ENCODE measurements at regions not wholly inside any gene's neighbourhood (a gene's known extent, or its start where the extent isn't known, plus 50 kb on each side); places are given as distances from the start of the nearest gene placed in this dataset.
"Not testable (repeated sequence)": the region's sequence is repeated elsewhere in the genome, so short reads cannot be mapped to it uniquely, and the experiment has no call there.

GRCh38 chr3:166005126-166005525 is 167.9 kb upstream of the BCHE start:
- no peak overlapping the region for H3K4me3 ChIP-seq (ENCODE audit: low read depth in 1 of 5, low read length in 5 of 5)
- no peak overlapping the region for H3K27ac ChIP-seq (ENCODE audit: low read depth, low read length)
- H3K4me1 ChIP-seq (ENCODE audit: control insufficient read depth in 5 of 5, insufficient read depth in 5 of 5, low read length in 5 of 5) = no peaks in the 10 kb centered on the region
- no peaks in the 10 kb centered on the region for H3K9me3 ChIP-seq (ENCODE audit: control insufficient read depth in 5 of 5, low read length in 5 of 5)
- no peak overlapping the region for H3K9ac ChIP-seq (ENCODE audit: low read length in 5 of 5)
- H3K27me3 ChIP-seq (ENCODE audit: control insufficient read depth in 5 of 5, insufficient read depth in 4 of 5, low read length in 5 of 5) = no peaks in the 10 kb centered on the region
- H3K36me3 ChIP-seq (ENCODE audit: control insufficient read depth in 5 of 5, insufficient read depth in 5 of 5, low read length in 5 of 5) = no peaks in the 10 kb centered on the region

GRCh38 chr3:165994293-165994692 is 157.1 kb upstream of the BCHE start:
- Histone ChIP-seq H3K27me3 (ENCODE audit: control insufficient read depth in 5 of 5, insufficient read depth in 4 of 5, low read length in 5 of 5) (no peaks in the 10 kb centered on the region), H3K4me3 (ENCODE audit: low read depth in 1 of 5, low read length in 5 of 5) (no peak overlapping the region), H3K4me1 (ENCODE audit: control insufficient read depth in 5 of 5, insufficient read depth in 5 of 5, low read length in 5 of 5) (no peaks in the 10 kb centered on the region), H3K9me3 (ENCODE audit: control insufficient read depth in 5 of 5, low read length in 5 of 5) (no peaks in the 10 kb centered on the region), H3K36me3 (ENCODE audit: control insufficient read depth in 5 of 5, insufficient read depth in 5 of 5, low read length in 5 of 5) (no peaks in the 10 kb centered on the region), H3K9ac (ENCODE audit: low read length in 5 of 5) (no peak overlapping the region), H3K27ac (ENCODE audit: low read depth, low read length) (no peak overlapping the region)

GRCh38 chr3:165984589-165984988 is 147.4 kb upstream of the BCHE start:
- Histone ChIP-seq H3K27me3 (ENCODE audit: control insufficient read depth in 5 of 5, insufficient read depth in 4 of 5, low read length in 5 of 5) (no peaks in the 10 kb centered on the region), H3K9me3 (ENCODE audit: control insufficient read depth in 5 of 5, low read length in 5 of 5) (no peaks in the 10 kb centered on the region), H3K9ac (ENCODE audit: low read length in 5 of 5) (no peak overlapping the region), H3K4me3 (ENCODE audit: low read depth in 1 of 5, low read length in 5 of 5) (no peak overlapping the region), H3K4me1 (ENCODE audit: control insufficient read depth in 5 of 5, insufficient read depth in 5 of 5, low read length in 5 of 5) (peaks cover 0 to 4% (median 0%) of the 10 kb centered on the region in 5 donors), H3K36me3 (ENCODE audit: control insufficient read depth in 5 of 5, insufficient read depth in 5 of 5, low read length in 5 of 5) (no peaks in the 10 kb centered on the region), H3K27ac (ENCODE audit: low read depth, low read length) (no peak overlapping the region)

- H3K27me3 ChIP-seq (ENCODE audit: control insufficient read depth in 5 of 5, insufficient read depth in 4 of 5, low read length in 5 of 5) = no peaks in the 10 kb centered on the region
- H3K9ac ChIP-seq (ENCODE audit: low read length in 5 of 5) = no peak overlapping the region
- no peaks in the 10 kb centered on the region for H3K9me3 ChIP-seq (ENCODE audit: control insufficient read depth in 5 of 5, low read length in 5 of 5)
- peaks cover 0 to 4% (median 0%) of the 10 kb centered on the region in 5 donors for H3K4me1 ChIP-seq (ENCODE audit: control insufficient read depth in 5 of 5, insufficient read depth in 5 of 5, low read length in 5 of 5)
- H3K27ac ChIP-seq (ENCODE audit: low read depth, low read length) = no peak overlapping the region
- no peaks in the 10 kb centered on the region for H3K36me3 ChIP-seq (ENCODE audit: control insufficient read depth in 5 of 5, insufficient read depth in 5 of 5, low read length in 5 of 5)
- no peak overlapping the region for H3K4me3 ChIP-seq (ENCODE audit: low read depth in 1 of 5, low read length in 5 of 5)
Observed at GRCh38 chr3:165983284-165983683, 146.1 kb upstream of the BCHE start.

DNA sequence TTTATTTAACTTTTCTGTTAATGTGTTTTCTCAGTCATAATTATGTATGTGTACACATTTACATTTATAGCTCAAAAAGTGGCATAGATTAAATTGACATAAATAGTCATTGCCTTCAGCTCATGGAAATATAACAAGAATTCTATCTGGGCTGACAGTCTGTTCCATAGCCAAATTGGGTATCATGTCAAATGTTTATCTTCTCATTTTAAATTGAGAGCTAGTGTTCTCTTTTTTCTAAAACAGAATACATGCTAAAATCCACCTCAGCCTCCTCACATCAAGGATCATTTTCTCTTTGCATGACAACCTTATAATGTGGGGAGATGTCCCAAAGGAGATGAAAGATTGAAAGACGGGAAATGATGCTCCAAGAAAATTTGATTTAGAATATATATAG is 144.1 kb upstream of the BCHE start:
- Histone ChIP-seq H3K27me3 (ENCODE audit: control insufficient read depth in 5 of 5, insufficient read depth in 4 of 5, low read length in 5 of 5) (no peaks in the 10 kb centered on the region), H3K4me1 (ENCODE audit: control insufficient read depth in 5 of 5, insufficient read depth in 5 of 5, low read length in 5 of 5) (peaks cover 0 to 4% (median 0%) of the 10 kb centered on the region in 5 donors), H3K36me3 (ENCODE audit: control insufficient read depth in 5 of 5, insufficient read depth in 5 of 5, low read length in 5 of 5) (no peaks in the 10 kb centered on the region), H3K4me3 (ENCODE audit: low read depth in 1 of 5, low read length in 5 of 5) (no peak overlapping the region), H3K27ac (ENCODE audit: low read depth, low read length) (no peak overlapping the region), H3K9me3 (ENCODE audit: control insufficient read depth in 5 of 5, low read length in 5 of 5) (no peaks in the 10 kb centered on the region), H3K9ac (ENCODE audit: low read length in 5 of 5) (no peak overlapping the region)

GRCh38 chr3:165960825-165961224 is 123.6 kb upstream of the BCHE start:
- not testable (repeated sequence) for H3K9ac ChIP-seq (ENCODE audit: low read length in 5 of 5); H3K9me3 ChIP-seq (ENCODE audit: control insufficient read depth in 5 of 5, low read length in 5 of 5); H3K36me3 ChIP-seq (ENCODE audit: control insufficient read depth in 5 of 5, insufficient read depth in 5 of 5, low read length in 5 of 5); H3K27ac ChIP-seq (ENCODE audit: low read depth, low read length); H3K4me3 ChIP-seq (ENCODE audit: low read depth in 1 of 5, low read length in 5 of 5); H3K4me1 ChIP-seq (ENCODE audit: control insufficient read depth in 5 of 5, insufficient read depth in 5 of 5, low read length in 5 of 5); H3K27me3 ChIP-seq (ENCODE audit: control insufficient read depth in 5 of 5, insufficient read depth in 4 of 5, low read length in 5 of 5)

DNA sequence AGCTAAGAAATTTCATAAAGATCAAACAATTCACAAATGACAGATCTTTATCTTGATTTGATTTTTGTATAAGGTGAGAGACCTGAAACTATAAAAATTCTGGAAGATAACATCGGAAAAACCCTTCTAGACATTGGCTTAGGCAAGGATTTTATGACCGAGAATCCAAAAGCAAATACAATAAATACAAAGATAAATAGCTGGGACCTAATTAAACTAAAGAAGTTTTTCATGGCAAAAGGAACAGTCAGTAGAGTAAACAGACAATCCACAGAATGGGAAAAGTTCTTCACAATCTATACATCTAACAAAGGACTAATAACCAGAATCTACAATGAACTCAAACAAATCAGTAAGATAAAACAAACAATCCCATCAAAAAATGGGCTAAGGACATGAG is 116.9 kb upstream of the BCHE start:
- Histone ChIP-seq H3K9me3 (ENCODE audit: control insufficient read depth in 5 of 5, low read length in 5 of 5) (peaks cover 0 to 3% (median 0%) of the 10 kb centered on the region in 5 donors), H3K27ac (ENCODE audit: low read depth, low read length) (no peak overlapping the region), H3K27me3 (ENCODE audit: control insufficient read depth in 5 of 5, insufficient read depth in 4 of 5, low read length in 5 of 5) (no peaks in the 10 kb centered on the region), H3K4me3 (ENCODE audit: low read depth in 1 of 5, low read length in 5 of 5) (no peak overlapping the region), H3K4me1 (ENCODE audit: control insufficient read depth in 5 of 5, insufficient read depth in 5 of 5, low read length in 5 of 5) (no peaks in the 10 kb centered on the region), H3K9ac (ENCODE audit: low read length in 5 of 5) (no peak overlapping the region), H3K36me3 (ENCODE audit: control insufficient read depth in 5 of 5, insufficient read depth in 5 of 5, low read length in 5 of 5) (no peaks in the 10 kb centered on the region)

- no peaks in the 10 kb centered on the region for H3K27me3 ChIP-seq (ENCODE audit: control insufficient read depth in 5 of 5, insufficient read depth in 4 of 5, low read length in 5 of 5)
- no peaks in the 10 kb centered on the region for H3K36me3 ChIP-seq (ENCODE audit: control insufficient read depth in 5 of 5, insufficient read depth in 5 of 5, low read length in 5 of 5)
- H3K9me3 ChIP-seq (ENCODE audit: control insufficient read depth in 5 of 5, low read length in 5 of 5) = peaks cover 0 to 3% (median 0%) of the 10 kb centered on the region in 5 donors
- no peak overlapping the region for H3K27ac ChIP-seq (ENCODE audit: low read depth, low read length)
- H3K4me1 ChIP-seq (ENCODE audit: control insufficient read depth in 5 of 5, insufficient read depth in 5 of 5, low read length in 5 of 5) = no peaks in the 10 kb centered on the region
- H3K4me3 ChIP-seq (ENCODE audit: low read depth in 1 of 5, low read length in 5 of 5) = no peak overlapping the region
- no peak overlapping the region for H3K9ac ChIP-seq (ENCODE audit: low read length in 5 of 5)
Observed at GRCh38 chr3:165946360-165946759, 109.1 kb upstream of the BCHE start.

- no peaks in the 10 kb centered on the region for H3K4me1 ChIP-seq (ENCODE audit: control insufficient read depth in 5 of 5, insufficient read depth in 5 of 5, low read length in 5 of 5)
- H3K27ac ChIP-seq (ENCODE audit: low read depth, low read length) = no peak overlapping the region
- H3K4me3 ChIP-seq (ENCODE audit: low read depth in 1 of 5, low read length in 5 of 5) = no peak overlapping the region
- no peaks in the 10 kb centered on the region for H3K9me3 ChIP-seq (ENCODE audit: control insufficient read depth in 5 of 5, low read length in 5 of 5)
- no peaks in the 10 kb centered on the region for H3K36me3 ChIP-seq (ENCODE audit: control insufficient read depth in 5 of 5, insufficient read depth in 5 of 5, low read length in 5 of 5)
- no peaks in the 10 kb centered on the region for H3K27me3 ChIP-seq (ENCODE audit: control insufficient read depth in 5 of 5, insufficient read depth in 4 of 5, low read length in 5 of 5)
- no peak overlapping the region for H3K9ac ChIP-seq (ENCODE audit: low read length in 5 of 5)
Observed at GRCh38 chr3:165938986-165939540, 101.8 kb upstream of the BCHE start.

GRCh38 chr3:165936081-165936480 is 98.9 kb upstream of the BCHE start:
- H3K36me3 ChIP-seq (ENCODE audit: control insufficient read depth in 5 of 5, insufficient read depth in 5 of 5, low read length in 5 of 5); H3K4me1 ChIP-seq (ENCODE audit: control insufficient read depth in 5 of 5, insufficient read depth in 5 of 5, low read length in 5 of 5); H3K9ac ChIP-seq (ENCODE audit: low read length in 5 of 5); H3K27me3 ChIP-seq (ENCODE audit: control insufficient read depth in 5 of 5, insufficient read depth in 4 of 5, low read length in 5 of 5); H3K27ac ChIP-seq (ENCODE audit: low read depth, low read length); H3K4me3 ChIP-seq (ENCODE audit: low read depth in 1 of 5, low read length in 5 of 5); H3K9me3 ChIP-seq (ENCODE audit: control insufficient read depth in 5 of 5, low read length in 5 of 5): not testable (repeated sequence)

- not testable (repeated sequence) for H3K27me3 ChIP-seq (ENCODE audit: control insufficient read depth in 5 of 5, insufficient read depth in 4 of 5, low read length in 5 of 5); H3K27ac ChIP-seq (ENCODE audit: low read depth, low read length); H3K9ac ChIP-seq (ENCODE audit: low read length in 5 of 5); H3K36me3 ChIP-seq (ENCODE audit: control insufficient read depth in 5 of 5, insufficient read depth in 5 of 5, low read length in 5 of 5); H3K4me3 ChIP-seq (ENCODE audit: low read depth in 1 of 5, low read length in 5 of 5); H3K4me1 ChIP-seq (ENCODE audit: control insufficient read depth in 5 of 5, insufficient read depth in 5 of 5, low read length in 5 of 5); H3K9me3 ChIP-seq (ENCODE audit: control insufficient read depth in 5 of 5, low read length in 5 of 5)
Observed at GRCh38 chr3:165924301-165924791, 87.1 kb upstream of the BCHE start.
